ENCODE measurements at regions not wholly inside any gene's neighbourhood (a gene's known extent, or its start where the extent isn't known, plus 50 kb on each side); places are given as distances from the start of the nearest gene placed in this dataset.

DNA sequence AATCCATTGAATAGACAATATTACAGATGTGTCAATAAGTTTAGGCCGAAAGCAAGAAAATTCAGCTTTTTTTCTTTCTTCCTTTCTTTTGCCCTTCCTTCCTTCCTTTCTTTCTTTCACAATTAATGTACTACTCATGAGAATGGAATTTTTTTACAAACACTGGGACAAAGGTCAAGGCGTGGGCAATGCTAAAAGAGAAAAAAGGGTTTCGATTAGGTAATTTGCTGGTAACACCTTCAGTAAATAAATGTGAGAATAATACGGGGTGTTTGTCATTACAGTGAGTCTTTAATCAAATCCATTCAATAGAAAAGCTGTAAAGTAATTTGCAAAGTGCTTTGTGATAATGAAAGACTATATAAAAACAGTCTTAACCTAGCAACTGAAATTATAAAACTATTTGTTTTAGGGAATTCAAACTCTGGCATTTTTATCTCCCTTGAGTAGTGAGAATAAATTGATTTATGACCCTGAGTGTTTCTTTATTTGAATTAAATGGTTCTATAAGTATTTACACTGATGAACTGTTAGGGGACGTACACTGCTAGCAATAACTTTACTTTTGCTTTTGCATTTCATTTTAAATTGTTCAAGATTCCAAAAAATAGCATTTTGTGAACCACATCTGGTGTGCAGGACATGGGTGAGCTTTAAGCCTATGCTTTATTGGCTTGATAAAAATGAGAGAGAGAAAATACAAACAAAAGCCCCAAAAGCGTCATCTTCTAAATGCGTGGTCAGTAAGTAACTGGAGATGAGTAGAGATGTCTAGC is 104.2 kb upstream of the THRB start:
- no peak for DNase-seq

DNA sequence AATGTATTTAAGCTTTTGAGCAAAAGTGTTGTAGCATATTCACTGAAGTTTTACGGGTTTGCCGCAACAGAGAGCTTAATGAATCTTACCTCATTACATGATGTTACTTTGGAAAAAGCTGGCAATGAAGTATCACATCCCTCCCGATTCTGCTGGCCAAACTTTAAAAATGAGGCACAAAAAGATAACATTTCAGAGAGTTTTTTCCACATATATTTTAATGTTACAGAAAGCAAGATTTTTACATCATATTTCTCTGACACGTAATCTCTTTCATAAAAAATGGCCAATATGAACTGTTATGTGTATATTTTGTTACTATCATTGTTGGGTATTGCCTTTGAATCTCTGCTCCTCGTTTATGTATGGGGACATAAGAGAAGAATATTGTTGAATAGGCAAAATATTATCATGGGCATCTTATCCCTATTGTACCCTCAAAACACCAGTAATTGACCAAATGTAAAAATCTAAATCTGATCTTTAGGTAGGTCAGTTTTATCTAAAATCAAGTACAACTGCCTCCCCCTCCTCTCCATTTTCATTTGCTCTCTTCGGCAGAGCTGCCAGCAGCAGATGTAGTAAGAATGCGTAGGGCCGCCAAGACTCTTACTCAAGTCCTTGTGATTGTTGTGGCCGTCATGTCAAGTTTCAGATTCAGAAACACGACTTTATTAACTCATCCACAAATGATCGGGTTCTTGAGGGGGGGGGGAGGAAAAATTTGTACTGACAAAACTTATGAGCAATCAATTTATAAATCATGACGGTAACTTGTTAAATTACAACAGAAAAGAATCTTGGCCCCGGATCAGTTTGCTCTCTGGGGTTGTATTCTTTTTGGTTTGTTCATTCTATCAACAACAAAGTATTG is 106.7 kb upstream of the THRB start:
- no peak for DNase-seq

DNA sequence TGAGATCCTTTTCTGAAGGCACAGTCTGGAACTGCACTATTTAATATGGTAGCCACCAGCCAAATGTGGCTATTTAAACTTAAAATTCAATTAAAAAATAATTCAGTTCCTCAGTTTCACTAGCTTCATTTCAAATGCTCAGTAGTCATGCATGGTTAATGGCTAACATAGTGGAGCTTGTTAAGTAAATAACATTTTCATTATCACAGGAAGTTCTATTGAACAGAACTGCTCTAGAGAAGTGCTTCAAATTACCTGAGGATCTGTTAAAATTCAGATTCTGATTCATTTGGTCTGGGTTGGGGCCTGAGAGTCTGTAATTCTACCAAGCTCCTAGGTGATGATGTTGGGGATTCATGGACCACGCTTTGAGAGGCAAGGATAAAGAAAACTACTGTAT is 109.6 kb upstream of the THRB start:
- no peak for DNase-seq

DNA sequence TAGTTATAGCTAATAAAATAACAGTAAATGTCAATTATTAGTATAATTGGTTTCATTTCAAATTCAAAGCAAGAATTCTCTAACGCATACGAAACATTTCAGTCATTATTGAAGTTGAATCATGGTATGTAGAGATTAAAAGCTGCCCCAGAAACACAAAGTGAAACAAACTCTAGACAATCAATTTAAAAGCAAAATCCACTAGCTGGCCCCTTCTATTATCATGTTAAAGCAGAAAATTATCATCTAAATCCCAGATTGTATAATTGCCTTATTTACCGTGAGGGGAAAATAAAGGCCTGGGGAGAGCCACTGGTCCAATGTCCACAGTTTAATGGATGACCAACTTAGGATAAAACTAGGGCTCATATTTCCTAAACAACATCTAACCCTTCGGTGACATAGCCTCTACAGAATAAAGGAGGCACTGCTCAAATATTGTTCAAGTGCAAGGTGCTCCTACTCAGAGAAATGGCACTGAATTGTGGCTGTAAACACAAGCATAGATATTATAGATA is 110.9 kb upstream of the THRB start:
- no peak for DNase-seq

DNA sequence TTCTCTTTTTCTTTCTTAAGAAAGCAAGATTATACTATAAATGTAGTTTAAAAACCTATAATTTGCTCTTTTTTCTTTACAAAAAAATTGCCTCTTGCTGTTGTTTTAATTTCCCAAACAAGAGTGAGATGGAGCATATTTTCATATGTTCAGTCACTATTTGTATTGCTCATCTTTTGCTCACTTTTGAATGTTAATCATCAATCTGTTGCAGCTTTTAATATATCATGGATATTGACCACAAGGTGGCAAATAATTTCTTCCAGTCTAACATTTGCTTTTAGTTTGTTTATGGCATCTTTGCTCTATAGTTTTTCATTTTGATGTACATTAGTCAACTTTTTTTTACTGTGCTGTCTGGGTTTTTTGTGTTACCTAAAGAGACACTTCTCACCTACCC is 112.6 kb upstream of the THRB start:
- no peak for DNase-seq

DNA sequence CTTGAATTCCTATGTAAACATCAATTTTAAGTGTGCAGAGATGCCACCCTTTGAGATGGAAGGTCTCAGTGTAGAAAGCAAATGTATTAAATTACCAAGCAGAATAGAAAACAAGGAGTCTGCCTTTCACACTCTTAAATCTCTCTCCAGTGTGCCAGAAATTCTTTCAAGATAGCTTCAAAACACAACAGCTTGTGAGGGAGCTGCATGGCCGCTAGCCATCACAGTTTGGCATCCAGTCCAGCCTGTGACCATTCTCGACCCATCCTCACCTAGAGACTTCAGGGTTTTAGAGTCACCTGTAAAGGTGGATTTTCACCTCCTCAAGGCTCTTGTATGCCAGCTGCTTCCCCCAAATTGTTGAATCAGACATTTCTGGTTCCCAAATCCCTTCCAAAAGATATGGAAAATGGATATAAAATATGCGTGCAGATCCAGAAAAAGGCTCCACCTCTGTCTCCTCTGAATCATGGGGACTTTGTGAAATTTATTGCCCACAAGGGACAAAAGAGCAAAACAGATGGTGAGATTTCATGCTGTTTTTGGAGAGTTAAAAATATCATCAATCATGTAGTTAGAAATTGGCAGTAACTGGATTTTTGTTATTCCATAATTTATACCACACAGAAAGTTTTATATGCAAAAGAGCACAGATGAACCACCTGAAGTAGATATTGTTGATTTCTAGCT is 114.2 kb upstream of the THRB start:
- no peak for DNase-seq

DNA sequence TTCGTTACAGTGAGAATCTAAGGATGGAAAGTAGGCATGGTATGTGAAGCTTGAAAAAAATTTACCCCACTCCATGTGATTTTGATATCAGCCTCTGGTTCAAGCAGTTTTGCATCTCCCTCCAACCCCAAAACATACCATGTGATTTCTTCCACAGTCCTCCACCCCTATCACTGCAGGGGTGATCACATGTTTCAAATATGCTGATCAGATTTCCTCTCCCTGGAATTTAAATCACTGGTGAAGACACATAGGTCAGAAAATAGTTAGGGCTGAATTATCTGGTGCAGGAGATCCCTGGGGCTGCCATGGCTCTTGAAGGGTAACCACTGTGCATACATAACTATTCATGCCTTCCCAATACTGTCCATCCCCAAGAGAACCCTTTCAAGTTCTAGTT is 119.7 kb upstream of the THRB start:
- DNase-seq, result no peak

DNA sequence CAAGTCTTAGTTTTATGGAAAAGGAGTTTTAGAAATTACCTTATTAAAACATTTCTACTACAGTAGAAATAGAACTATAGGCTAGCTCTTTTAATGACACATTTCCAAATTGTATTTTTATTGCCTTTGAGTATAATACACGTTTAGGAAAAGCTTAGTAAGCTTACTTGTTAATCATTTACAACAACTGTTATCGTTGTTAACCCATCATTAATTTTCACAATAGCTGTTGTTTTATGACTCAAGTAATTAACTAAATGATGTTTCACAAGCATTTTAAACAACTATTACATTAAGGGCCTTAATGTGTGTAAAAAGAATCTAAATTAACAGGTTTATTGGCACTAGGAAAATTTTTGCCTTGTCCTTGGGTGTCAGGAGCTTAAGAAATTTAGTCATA is 120.5 kb upstream of the THRB start:
- DNase-seq, result no peak

DNA sequence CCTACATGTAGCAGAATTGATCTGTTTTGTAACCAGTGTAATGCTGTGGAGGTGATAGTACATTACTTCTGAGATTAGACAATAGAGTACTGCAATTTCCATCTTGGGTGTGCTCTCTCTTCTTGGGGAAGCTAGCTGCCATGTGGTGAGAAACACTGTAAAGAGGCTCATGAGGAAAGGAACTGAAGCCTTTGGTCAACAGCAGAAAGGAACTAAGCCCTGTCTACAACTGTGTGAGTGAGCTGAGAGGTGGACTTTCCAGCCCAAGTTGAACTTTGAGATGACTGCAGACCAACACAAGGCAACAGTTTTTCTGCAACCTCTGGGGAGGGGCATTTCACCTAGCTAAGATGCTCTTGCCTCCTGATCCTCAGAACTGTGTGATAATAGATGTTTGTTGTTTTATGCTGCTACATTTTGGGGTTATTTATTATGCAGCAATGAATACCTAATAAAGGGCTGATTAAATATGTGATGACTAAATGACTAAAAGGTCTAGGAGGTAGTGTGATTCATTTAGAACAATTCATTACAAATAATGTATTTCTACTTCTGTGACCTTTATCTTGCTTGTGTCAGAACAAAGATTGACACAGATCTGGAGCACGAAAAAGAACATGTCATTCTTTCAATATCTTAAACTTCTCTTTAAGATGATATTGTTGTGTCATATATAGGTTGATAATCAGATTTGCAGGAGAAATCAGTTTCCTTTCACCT is 121.6 kb upstream of the THRB start:
- DNase-seq, result no peak

DNA sequence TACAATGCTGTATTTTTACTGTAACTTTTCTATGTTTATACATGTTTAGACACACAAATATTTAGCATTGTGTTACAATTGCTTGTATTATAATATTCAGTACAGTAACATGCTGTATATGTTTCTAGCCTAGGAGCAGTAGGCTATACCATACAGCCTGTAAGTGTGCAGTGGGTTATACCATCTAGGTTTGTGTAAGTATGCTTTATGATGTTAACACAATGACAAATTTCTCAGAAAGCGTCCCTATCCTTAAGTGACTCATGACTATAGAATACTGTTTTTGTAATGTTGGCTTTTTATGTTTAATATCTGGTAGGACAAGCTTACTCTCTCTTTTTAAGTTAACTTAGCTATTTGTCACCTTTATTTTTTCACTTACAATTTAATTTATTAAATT is 127.5 kb upstream of the THRB start:
- no peak for DNase-seq

DNA sequence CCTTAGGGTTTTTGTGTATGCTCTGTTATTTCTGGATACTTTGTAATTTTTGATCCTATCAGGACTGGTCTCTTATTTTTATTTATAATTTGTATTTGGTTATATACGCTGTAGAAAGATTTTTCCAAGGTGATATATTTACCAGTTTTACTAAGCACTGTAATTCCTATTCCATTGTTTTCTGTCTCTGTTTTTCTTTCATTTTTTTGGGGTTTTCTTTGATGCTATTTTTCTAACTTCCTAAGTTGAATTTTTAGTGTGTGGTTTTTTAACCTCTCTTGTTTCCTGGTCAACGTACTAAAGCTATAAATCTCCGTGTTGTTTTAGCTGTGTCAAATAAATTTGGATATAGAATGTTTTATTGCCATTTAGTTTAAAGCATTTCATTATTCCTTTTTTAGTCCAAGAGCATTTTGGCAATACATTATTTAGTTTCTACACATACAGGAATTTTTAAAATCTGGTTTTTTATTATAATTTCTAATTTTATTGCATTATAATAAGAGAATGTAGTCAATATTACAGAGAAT is 128.1 kb upstream of the THRB start:
- no peak for DNase-seq

DNA sequence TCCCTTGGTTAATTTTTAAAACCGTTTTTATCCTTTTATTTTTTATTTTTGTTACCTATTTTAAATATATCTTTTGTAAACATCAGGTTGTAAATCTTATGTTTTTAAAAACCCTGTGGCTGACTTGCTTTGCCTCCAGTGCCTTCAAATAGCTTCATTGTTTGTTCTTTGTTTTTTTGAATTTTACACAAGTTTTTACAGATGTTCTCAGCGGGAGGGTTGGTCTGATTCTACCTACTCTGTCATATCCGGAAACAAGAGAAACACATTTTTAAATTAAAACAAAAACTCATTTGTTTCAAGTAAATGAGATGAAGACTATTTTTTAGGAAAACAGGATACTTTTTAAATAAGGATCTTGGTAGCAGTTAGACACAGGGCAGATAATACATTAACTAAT is 129.0 kb upstream of the THRB start:
- no peak for DNase-seq

DNA sequence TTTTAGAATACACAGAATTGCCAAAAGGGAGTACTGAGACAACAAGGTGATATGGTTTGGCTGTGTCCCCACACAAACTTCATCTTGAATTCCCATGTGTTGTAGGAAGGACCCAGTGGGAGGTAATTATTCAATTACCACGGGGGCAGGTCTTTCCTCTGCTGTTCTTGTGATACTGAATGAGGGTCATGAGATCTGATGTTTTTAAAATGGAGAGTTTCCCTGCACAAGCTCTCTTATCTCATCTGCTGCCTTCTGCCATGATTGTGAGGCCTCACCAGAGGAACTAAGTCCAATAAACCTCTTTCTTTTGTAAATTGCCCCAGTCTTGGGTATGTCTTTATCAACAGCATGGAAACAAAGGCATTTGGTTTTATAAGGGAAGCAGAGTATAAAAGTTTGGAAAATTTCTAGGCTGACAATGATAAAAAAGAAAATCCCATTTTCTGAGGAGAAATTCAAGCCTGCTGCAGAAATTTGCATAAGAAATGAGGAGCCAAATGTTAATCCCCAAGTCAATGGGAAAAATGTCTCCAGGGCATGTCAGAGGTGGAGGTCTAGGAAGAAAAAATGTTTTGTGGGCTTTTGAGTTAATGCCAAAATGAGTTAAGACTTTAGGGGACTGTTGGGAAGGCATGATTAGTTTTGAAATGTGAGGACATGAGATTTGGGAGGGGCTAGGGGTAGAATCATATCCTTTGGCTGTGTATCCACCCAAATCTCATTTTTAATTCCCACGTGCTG is 130.5 kb upstream of the THRB start:
- DNase-seq, result no peak

DNA sequence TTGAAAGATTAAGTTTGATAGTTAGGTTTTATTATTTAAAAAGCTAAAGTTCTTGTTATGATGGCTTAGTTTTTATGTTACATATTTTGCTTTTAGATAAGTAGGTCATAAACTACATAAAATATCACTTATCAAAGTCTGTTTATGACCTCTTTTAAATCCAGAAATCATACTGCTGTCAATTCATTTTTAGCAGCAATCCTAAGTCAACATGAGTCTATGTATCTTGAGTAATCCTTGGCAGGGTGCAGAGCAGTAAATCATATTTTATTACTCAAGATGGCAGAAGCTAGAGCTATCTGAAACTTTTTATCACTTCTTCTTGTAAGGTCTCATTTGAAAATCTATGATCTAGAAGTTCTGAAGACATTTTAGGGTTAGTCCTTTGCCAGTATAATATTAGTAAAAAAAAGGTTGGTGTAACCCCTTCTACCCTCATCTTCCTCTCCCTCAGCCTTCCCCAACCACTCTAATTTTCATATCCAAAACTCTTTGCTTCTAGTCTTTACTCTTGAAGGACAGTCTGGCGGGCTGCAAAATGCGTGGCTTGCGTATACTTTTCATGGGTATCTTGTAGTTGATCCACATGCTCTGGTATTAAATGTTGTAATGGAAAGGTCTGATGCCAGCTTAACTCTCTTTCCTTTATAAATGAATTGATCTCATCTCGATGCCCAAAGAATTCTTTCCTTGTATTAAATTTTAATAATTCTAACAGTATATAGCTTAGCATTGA is 134.0 kb upstream of the THRB start:
- no peak for DNase-seq

DNA sequence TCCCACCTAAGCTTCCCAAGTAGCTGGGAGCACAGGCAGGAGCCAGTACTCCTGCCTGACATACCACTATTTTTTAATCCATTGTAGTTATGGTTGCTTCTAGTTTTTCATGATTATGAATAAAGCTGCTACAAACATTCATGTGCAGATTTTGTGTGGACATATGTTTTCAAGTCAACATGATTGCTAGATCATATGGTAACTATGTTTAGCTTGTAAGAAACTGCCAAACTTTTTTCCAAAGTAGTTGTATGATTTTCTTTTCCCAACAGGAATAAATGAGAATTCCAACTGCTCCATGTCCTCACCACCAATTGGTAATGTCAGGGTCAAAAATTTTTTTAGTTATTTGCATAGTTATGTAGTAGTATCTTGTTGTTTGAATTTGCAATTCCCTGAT is 136.8 kb upstream of the THRB start:
- DNase-seq, result no peak

DNA sequence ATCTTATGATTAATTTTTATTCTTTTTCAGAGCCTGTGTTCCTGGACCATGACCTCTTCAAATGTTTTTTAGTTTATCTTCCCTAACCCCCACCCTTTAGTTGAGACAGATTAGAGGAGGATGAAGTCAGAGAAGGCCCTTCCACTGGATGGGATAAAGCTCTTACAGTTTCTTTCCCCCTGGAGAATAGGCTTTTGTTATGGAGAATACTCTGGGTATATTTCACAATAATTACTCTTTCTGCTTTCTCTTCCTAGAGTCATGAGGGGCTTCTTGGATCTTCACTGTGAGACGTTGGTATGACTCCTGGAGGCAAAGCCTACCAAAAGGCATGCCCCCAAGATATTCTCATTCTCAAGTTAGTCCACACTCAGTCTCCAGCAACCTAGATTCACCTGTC is 144.4 kb upstream of the THRB start:
- no peak for DNase-seq

DNA sequence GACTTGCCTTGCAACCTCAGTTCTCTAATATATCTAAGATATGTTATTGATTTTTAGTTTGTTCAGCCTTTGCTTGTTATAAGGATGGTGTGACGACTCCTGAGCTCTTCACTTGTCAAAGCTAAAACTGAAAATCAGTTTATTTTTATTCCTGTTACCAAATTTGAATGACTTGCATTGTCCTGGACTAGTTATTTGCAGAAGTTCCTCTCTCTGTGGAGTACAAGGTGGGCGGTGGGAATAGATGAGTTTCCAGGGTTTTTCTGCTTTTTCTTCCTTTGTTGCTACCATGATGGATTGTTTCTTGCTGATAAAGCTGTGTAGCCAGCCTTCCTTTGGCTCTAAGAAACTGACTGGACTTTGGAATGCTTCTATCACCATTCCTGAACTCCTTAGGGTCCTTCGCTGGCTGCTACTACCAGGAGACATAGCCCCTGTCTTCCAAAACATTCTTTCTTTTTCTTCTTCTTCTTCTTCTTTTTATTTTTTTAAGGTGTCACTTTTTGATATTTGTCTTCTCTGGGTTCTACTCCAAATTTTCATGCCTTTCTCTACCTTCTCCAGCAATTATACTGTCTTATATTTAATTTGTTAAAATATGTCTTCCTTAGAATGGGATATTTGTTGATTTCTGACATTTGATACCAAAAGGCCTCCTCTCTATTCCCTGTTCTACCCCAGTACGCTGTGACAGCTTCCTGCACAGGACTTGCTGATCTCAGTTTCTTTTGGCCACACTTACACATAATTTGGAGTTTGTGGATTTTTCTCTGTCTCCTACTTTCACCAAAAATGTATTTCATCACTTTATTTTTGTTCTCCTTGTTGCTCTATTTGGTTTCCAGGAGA is 145.1 kb upstream of the THRB start:
- no peak for DNase-seq

DNA sequence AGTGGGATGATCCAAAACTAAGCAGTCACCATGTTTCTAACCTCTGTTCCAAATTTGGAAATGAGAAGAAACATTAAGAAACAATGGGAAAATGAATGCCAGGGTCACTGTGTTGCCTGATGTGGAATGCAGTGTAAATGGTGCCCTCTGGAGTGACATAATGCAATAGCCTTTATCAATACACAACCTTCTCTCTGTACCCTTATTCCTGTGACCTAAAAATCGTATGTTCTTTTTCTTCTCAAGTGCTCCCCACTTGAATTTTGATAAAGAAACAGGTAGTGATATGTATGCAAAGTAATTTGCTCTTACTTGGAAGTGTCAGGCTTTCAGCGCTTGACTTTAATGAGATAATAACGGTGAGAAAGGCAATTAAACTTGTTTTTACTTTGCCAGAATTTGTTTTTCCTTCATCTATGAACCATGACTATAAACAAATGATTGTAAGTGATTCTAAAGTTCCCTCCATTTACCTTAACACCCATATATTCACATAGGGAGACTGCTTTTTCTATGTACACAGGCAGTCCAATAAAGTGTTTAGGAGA is 145.8 kb upstream of the THRB start:
- no peak for DNase-seq

DNA sequence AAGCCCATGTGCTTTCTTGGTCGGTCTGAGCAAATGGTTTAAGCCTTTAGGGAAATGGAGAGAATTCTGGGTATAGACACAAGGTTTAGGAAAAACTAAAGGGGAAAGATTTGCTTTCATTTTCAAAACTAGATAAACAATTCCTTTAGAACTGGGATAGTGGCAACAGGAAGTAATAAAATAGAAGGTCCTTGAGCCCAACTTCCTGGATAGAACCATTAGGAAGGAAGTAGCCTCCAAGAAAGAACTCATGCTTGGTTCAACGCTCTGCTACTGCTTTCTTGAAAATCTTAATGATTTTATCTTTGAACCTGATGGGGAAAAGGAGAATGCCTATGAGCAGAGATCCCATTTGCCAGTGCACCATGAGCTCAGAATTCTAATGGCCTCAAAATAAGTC is 147.0 kb upstream of the THRB start:
- DNase-seq, result no peak

DNA sequence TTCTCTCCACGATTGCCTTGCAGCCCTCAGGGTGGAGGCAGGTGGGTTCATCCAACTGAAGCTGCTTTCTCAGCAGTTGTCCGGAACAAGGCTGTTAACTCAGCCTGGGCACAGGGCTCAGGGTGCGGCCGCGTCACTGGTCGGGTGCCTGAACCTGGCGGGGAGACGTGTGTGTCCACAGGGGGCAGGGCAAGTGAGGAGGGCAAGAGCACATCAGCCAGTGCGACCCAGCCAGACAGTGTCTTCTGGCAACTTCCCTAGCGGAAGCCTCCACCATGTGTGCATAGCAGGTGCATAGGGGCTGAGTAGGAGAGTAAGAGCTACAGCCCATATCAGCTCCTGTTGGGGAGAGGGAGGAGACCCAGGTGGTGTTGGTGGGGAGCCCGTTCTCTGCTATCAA is 150.4 kb upstream of the THRB start:
- no peak for DNase-seq
